ENCODE measurements at regions not wholly inside any gene's neighbourhood (a gene's known extent, or its start where the extent isn't known, plus 50 kb on each side); places are given as distances from the start of the nearest gene placed in this dataset.

- Histone ChIP-seq H3K9me3 (ENCODE audit: insufficient read depth, low read length) (no peaks in the 10 kb centered on the region), H3K36me3 (ENCODE audit: insufficient read depth, insufficient read length, low read length) (no peaks in the 10 kb centered on the region), H3K27me3 (ENCODE audit: insufficient read depth, insufficient read length) (peaks cover 25% of the 10 kb centered on the region), H3K4me3 (ENCODE audit: insufficient read length, low read depth) (no peak overlapping the region), H3K4me1 (ENCODE audit: insufficient read depth, insufficient read length) (no peaks in the 10 kb centered on the region), H3K9ac (ENCODE audit: insufficient read length, low read depth) (no peak overlapping the region)
- TF ChIP-seq ZNF274 (IDR thresholded peaks at IDR 0.05; ENCODE audit: low read depth, low read length) (no peak), SUZ12 (IDR thresholded peaks at IDR 0.05; ENCODE audit: extremely low read depth, insufficient read depth, insufficient read length) (no peak), YY1 (IDR thresholded peaks at IDR 0.05; ENCODE audit: insufficient read depth, insufficient read length) (no peak)
- DNase-seq (ENCODE audit: low read depth, low spot score): no peak
These were observed 427.1 kb upstream of the NR2F2 start for GRCh38 chr15:95903352-95903751.

DNA sequence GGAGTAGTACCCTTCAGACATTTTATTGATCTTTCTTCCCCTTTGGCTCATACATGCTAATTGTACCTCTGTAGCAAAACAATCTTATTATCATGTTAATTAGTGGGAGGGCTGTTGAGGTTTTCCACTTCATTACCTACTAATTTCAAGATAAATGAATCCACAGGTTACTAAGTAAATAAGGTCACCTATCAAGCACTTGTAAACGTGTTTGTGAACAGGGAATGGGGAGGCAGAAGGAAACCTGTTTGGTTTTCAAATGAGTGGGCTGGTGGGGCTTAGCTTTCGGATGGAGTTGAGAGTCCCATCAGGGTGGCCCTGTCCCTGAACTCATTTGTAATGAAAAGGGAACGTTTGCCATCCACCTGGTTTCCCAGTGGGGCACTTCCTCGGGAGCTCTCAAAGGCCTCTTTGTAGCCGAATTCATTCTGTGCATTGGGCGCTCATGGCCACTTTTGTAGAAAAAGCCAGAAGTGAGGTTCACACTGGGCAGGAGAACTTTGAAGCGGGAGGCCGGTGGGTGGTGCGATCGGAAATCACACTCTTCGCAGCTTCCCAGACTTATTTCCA lies 419.8 kb upstream of the NR2F2 start:
- Histone ChIP-seq H3K36me3 (ENCODE audit: insufficient read depth, insufficient read length, low read length) (no peaks in the 10 kb centered on the region), H3K9ac (ENCODE audit: insufficient read length, low read depth) (no peak overlapping the region), H3K4me1 (ENCODE audit: insufficient read depth, insufficient read length) (no peaks in the 10 kb centered on the region), H3K27me3 (ENCODE audit: insufficient read depth, insufficient read length) (peaks cover 55% of the 10 kb centered on the region), H3K9me3 (ENCODE audit: insufficient read depth, low read length) (no peaks in the 10 kb centered on the region), H3K4me3 (ENCODE audit: insufficient read length, low read depth) (no peak overlapping the region)
- no peak for TF ChIP-seq SUZ12 (IDR thresholded peaks at IDR 0.05; ENCODE audit: extremely low read depth, insufficient read depth, insufficient read length)
- TF ChIP-seq YY1 (IDR thresholded peaks at IDR 0.05; ENCODE audit: insufficient read depth, insufficient read length): no peak
- no peak for TF ChIP-seq ZNF274 (IDR thresholded peaks at IDR 0.05; ENCODE audit: low read depth, low read length)
- DNase-seq (ENCODE audit: low read depth, low spot score): peak; percentile 68

DNA sequence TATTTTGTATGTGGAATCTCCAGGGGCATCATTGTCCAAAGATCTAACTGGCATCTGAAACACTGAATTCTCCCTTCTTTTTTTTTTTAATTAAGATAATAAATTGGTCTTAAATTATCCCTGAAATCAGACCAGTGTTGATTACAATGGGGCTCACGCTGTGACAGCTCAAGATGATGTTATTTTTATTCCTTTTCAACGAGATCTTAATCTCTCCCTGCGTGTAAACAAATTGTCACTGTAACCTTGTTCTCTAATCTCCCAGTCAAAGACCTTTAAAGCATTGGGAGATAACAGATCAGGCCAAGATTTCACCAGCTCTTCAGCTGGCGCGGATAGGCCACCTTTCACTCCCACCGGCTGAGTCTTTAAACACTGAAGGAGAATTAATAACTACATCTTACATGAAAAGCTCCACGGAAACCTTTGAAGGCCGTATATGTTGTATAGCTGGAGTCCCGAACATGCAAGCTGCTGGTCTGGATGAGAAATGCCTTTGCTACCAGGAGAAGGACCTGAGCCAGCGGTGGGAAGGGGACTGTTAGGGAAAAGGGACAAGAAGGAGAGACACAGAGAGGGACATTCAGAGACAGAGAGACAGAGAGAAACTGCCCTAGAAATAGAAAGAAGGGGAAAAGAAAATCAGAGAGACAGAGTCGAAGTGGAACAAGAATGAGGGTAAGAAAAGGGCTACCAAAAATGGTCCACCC lies 418.8 kb upstream of the NR2F2 start:
- no peak for TF ChIP-seq YY1 (IDR thresholded peaks at IDR 0.05; ENCODE audit: insufficient read depth, insufficient read length)
- no peak for TF ChIP-seq SUZ12 (IDR thresholded peaks at IDR 0.05; ENCODE audit: extremely low read depth, insufficient read depth, insufficient read length)
- no peak for TF ChIP-seq ZNF274 (IDR thresholded peaks at IDR 0.05; ENCODE audit: low read depth, low read length)
- no peaks in the 10 kb centered on the region for H3K36me3 ChIP-seq (ENCODE audit: insufficient read depth, insufficient read length, low read length)
- no peaks in the 10 kb centered on the region for H3K9me3 ChIP-seq (ENCODE audit: insufficient read depth, low read length)
- H3K27me3 ChIP-seq (ENCODE audit: insufficient read depth, insufficient read length): peaks cover 53% of the 10 kb centered on the region
- H3K4me3 ChIP-seq (ENCODE audit: insufficient read length, low read depth): no peak overlapping the region
- DNase-seq (ENCODE audit: low read depth, low spot score): no peak
- H3K9ac ChIP-seq (ENCODE audit: insufficient read length, low read depth): no peak overlapping the region
- no peaks in the 10 kb centered on the region for H3K4me1 ChIP-seq (ENCODE audit: insufficient read depth, insufficient read length)

GRCh38 chr15:95912280-95912625 lies 418.2 kb upstream of the NR2F2 start:
- peaks cover 47% of the 10 kb centered on the region for H3K27me3 ChIP-seq (ENCODE audit: insufficient read depth, insufficient read length)

GRCh38 chr15:95912728-95913127 lies 417.8 kb upstream of the NR2F2 start:
- no peak overlapping the region for H3K9ac ChIP-seq (ENCODE audit: insufficient read length, low read depth)
- no peaks in the 10 kb centered on the region for H3K4me1 ChIP-seq (ENCODE audit: insufficient read depth, insufficient read length)
- peaks cover 43% of the 10 kb centered on the region for H3K27me3 ChIP-seq (ENCODE audit: insufficient read depth, insufficient read length)
- H3K4me3 ChIP-seq (ENCODE audit: insufficient read length, low read depth): no peak overlapping the region
- TF ChIP-seq ZNF274 (IDR thresholded peaks at IDR 0.05; ENCODE audit: low read depth, low read length): no peak
- no peak for TF ChIP-seq YY1 (IDR thresholded peaks at IDR 0.05; ENCODE audit: insufficient read depth, insufficient read length)
- no peak for TF ChIP-seq SUZ12 (IDR thresholded peaks at IDR 0.05; ENCODE audit: extremely low read depth, insufficient read depth, insufficient read length)
- H3K9me3 ChIP-seq (ENCODE audit: insufficient read depth, low read length): no peaks in the 10 kb centered on the region
- H3K36me3 ChIP-seq (ENCODE audit: insufficient read depth, insufficient read length, low read length): no peaks in the 10 kb centered on the region
- no peak for DNase-seq (ENCODE audit: low read depth, low spot score)

More at GRCh38 chr15:95912280-95912625, 418.2 kb upstream of the NR2F2 start:
- no peaks in the 10 kb centered on the region for H3K36me3 ChIP-seq (ENCODE audit: insufficient read depth, insufficient read length, low read length)
- no peak overlapping the region for H3K9ac ChIP-seq (ENCODE audit: insufficient read length, low read depth)
- H3K4me1 ChIP-seq (ENCODE audit: insufficient read depth, insufficient read length): no peaks in the 10 kb centered on the region
- H3K4me3 ChIP-seq (ENCODE audit: insufficient read length, low read depth): no peak overlapping the region
- no peak for TF ChIP-seq ZNF274 (IDR thresholded peaks at IDR 0.05; ENCODE audit: low read depth, low read length)
- TF ChIP-seq SUZ12 (IDR thresholded peaks at IDR 0.05; ENCODE audit: extremely low read depth, insufficient read depth, insufficient read length): no peak
- TF ChIP-seq YY1 (IDR thresholded peaks at IDR 0.05; ENCODE audit: insufficient read depth, insufficient read length): no peak
- DNase-seq (ENCODE audit: low read depth, low spot score): no peak
- H3K9me3 ChIP-seq (ENCODE audit: insufficient read depth, low read length): no peaks in the 10 kb centered on the region

DNA sequence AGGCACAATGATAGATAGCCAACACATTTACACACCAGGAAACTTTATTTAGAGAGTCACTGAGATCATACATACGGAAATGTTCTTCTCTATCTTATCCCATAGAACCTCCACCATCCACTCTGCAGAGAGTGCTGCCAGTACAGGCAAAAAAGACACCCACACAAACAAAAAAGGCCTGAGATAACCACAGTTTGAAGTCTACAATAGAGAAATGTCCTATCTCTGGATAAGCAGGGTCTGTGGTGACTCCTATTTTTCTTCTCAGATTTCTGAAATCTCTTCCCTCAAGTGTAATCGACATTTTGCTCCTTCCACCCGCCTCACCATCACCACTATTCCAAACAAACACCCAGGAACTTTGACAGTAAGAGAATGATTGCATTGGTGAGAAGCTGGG lies 413.9 kb upstream of the NR2F2 start:
- DNase-seq (ENCODE audit: low read depth, low spot score): no peak

GRCh38 chr15:95918525-95918924 lies 412.0 kb upstream of the NR2F2 start:
- Histone ChIP-seq H3K4me1 (ENCODE audit: insufficient read depth, insufficient read length) (no peaks in the 10 kb centered on the region), H3K27me3 (ENCODE audit: insufficient read depth, insufficient read length) (peaks cover 5% of the 10 kb centered on the region), H3K9ac (ENCODE audit: insufficient read length, low read depth) (no peak overlapping the region), H3K9me3 (ENCODE audit: insufficient read depth, low read length) (no peaks in the 10 kb centered on the region), H3K36me3 (ENCODE audit: insufficient read depth, insufficient read length, low read length) (no peaks in the 10 kb centered on the region), H3K4me3 (ENCODE audit: insufficient read length, low read depth) (no peak overlapping the region)
- no peak for DNase-seq (ENCODE audit: low read depth, low spot score)
- TF ChIP-seq ZNF274 (IDR thresholded peaks at IDR 0.05; ENCODE audit: low read depth, low read length) (no peak), SUZ12 (IDR thresholded peaks at IDR 0.05; ENCODE audit: extremely low read depth, insufficient read depth, insufficient read length) (no peak), YY1 (IDR thresholded peaks at IDR 0.05; ENCODE audit: insufficient read depth, insufficient read length) (no peak)

More for the DNA sequence above, 413.9 kb upstream of the NR2F2 start:
- no peaks in the 10 kb centered on the region for H3K36me3 ChIP-seq (ENCODE audit: insufficient read depth, insufficient read length, low read length)
- H3K4me1 ChIP-seq (ENCODE audit: insufficient read depth, insufficient read length): no peaks in the 10 kb centered on the region
- TF ChIP-seq SUZ12 (IDR thresholded peaks at IDR 0.05; ENCODE audit: extremely low read depth, insufficient read depth, insufficient read length): no peak
- TF ChIP-seq ZNF274 (IDR thresholded peaks at IDR 0.05; ENCODE audit: low read depth, low read length): no peak
- no peak for TF ChIP-seq YY1 (IDR thresholded peaks at IDR 0.05; ENCODE audit: insufficient read depth, insufficient read length)
- H3K9me3 ChIP-seq (ENCODE audit: insufficient read depth, low read length): no peaks in the 10 kb centered on the region
- H3K4me3 ChIP-seq (ENCODE audit: insufficient read length, low read depth): no peak overlapping the region
- H3K27me3 ChIP-seq (ENCODE audit: insufficient read depth, insufficient read length): peaks cover 23% of the 10 kb centered on the region
- H3K9ac ChIP-seq (ENCODE audit: insufficient read length, low read depth): no peak overlapping the region
